ENCODE measurements at regions not wholly inside any gene's neighbourhood (a gene's known extent, or its start where the extent isn't known, plus 50 kb on each side); places are given as distances from the start of the nearest gene placed in this dataset.

DNA sequence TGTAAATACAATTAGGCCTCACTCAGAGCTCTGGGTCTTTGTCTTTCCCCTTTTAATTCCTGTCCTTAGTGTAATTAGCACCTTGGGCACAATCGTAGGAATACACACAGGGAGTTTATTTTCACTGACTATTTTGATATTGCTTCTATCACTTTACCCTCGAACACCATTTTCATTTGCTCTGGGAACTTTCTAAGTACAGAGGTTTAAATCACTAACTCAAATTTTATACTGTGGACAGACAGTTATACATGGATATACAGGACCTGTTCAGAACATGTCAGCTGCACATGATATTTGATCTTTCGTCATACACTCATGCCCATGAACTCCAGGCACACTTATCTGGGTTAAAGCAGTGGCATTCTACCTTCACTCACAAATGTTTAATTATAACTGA lies 217.8 kb upstream of the TMEM161B start:
- TF ChIP-seq EZH2 (IDR thresholded peaks at IDR 0.05; ENCODE audit: insufficient read depth, poor library complexity, severe bottlenecking): no peak
- TF ChIP-seq EZH2phosphoT487 (IDR thresholded peaks at IDR 0.05; ENCODE audit: insufficient read depth, low read depth): no peak
- no peak overlapping the region for H3K9ac ChIP-seq

DNA sequence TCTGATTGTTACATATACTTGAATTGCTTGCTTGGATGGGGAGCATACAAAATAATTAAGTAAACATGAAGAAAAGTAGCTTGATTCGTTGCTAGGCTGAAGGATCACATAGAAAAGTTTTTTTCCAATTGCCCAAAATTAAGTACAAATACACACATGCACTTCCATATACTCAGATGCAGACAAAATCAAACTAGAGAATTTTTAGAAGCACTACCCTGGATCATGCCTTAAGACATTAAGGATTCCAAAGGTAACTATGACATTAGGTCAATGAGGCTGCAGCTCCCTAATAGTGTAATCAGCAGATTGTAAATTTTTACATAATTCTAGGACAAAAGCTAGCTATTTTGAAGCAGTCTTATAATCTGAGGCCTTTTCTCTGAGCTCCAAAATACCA lies 216.9 kb upstream of the TMEM161B start:
- Histone ChIP-seq H3K9me3 (ENCODE audit: low read depth) (no peaks in the 10 kb centered on the region), H3F3A (ENCODE audit: insufficient read depth) (no peaks in the 10 kb centered on the region), H3K4me1 (ENCODE audit: insufficient read depth) (no peaks in the 10 kb centered on the region), H4K20me1 (ENCODE audit: insufficient read depth) (no peaks in the 10 kb centered on the region), H2AFZ (no peak overlapping the region), H3K4me3 (no peak overlapping the region), H3K27ac (no peak overlapping the region), H3K9ac (no peak overlapping the region), H3K4me2 (ENCODE audit: unreplicated experiment) (no peak overlapping the region), H3K79me2 (ENCODE audit: insufficient read depth) (no peaks in the 10 kb centered on the region), H3K36me3 (ENCODE audit: low read depth) (no peaks in the 10 kb centered on the region), H3K9me2 (ENCODE audit: insufficient read depth) (no peaks in the 10 kb centered on the region), H3K27me3 (replicated peaks; ENCODE audit: insufficient read depth) (no peaks in the 10 kb centered on the region)
- in situ Hi-C loops (cut with MboI): no loop called here
- no peak for DNase-seq
- TF ChIP-seq EZH2phosphoT487 (IDR thresholded peaks at IDR 0.05; ENCODE audit: insufficient read depth, low read depth) (no peak), EZH2 (IDR thresholded peaks at IDR 0.05; ENCODE audit: insufficient read depth, poor library complexity, severe bottlenecking) (no peak)
- 10 to 22% methylated on average over 1 of the region's 1 CpG for WGBS, 2 experiments (ENCODE audit: low coverage in 1 of 2, low lambda C conversion rate in 2 of 2, missing lambda C conversion rate in 2 of 2)

More for the DNA sequence above, 217.8 kb upstream of the TMEM161B start:
- Histone ChIP-seq H3K9me3 (ENCODE audit: low read depth) (no peaks in the 10 kb centered on the region), H3K4me2 (ENCODE audit: unreplicated experiment) (no peak overlapping the region), H3K36me3 (ENCODE audit: low read depth) (no peaks in the 10 kb centered on the region), H3K79me2 (ENCODE audit: insufficient read depth) (no peaks in the 10 kb centered on the region), H3K4me1 (ENCODE audit: insufficient read depth) (no peaks in the 10 kb centered on the region), H3K4me3 (no peak overlapping the region), H2AFZ (no peak overlapping the region), H3F3A (ENCODE audit: insufficient read depth) (no peaks in the 10 kb centered on the region), H3K9me2 (ENCODE audit: insufficient read depth) (no peaks in the 10 kb centered on the region), H3K27me3 (replicated peaks; ENCODE audit: insufficient read depth) (no peaks in the 10 kb centered on the region), H4K20me1 (ENCODE audit: insufficient read depth) (no peaks in the 10 kb centered on the region), H3K27ac (no peak overlapping the region)
- no peak for DNase-seq
- 25 to 33% methylated on average over 3 of the region's 3 CpGs for WGBS, 2 experiments (ENCODE audit: low coverage in 1 of 2, low lambda C conversion rate in 2 of 2, missing lambda C conversion rate in 2 of 2)
- in situ Hi-C loops (cut with MboI): no loop called here

DNA sequence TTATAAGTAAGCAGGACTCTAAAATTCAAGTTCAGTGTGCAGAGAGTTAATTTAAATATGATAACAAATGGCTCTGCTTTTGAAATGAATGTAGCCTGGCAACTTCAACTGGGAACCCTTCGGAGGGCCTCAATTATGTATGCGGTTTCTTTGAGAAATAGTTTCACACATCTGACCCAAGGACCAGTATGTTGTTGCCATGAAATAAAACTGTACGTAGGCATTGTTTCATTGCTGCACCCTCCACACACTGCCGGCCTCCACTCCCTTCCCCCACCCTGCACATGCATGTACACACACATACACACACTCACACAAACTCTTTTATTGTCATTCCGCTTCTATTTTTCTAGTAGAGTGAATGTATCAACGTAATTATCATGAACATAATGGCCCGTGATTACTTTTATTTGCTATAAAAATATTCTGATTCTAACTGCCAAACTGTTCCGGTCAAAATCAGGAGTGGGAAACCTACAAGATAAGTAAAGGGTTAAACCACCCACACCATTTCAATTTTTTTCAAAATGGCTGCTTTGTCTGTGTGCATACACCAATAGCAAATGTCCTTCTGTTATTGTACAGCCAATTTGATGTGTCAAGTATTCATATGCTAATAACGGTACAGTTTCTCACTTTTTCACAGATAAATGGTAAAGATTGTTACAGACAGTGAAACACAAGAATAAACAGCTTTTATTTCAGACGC lies 215.5 kb upstream of the TMEM161B start:
- TF ChIP-seq EZH2phosphoT487 (IDR thresholded peaks at IDR 0.05; ENCODE audit: insufficient read depth, low read depth) (no peak), EZH2 (IDR thresholded peaks at IDR 0.05; ENCODE audit: insufficient read depth, poor library complexity, severe bottlenecking) (no peak)
- Histone ChIP-seq H3K27ac (no peak overlapping the region), H3K9me2 (ENCODE audit: insufficient read depth) (no peaks in the 10 kb centered on the region), H3F3A (ENCODE audit: insufficient read depth) (no peaks in the 10 kb centered on the region), H3K27me3 (replicated peaks; ENCODE audit: insufficient read depth) (no peaks in the 10 kb centered on the region), H3K4me1 (ENCODE audit: insufficient read depth) (no peaks in the 10 kb centered on the region), H3K9me3 (ENCODE audit: low read depth) (no peaks in the 10 kb centered on the region), H2AFZ (no peak overlapping the region), H4K20me1 (ENCODE audit: insufficient read depth) (no peaks in the 10 kb centered on the region), H3K9ac (no peak overlapping the region), H3K4me2 (ENCODE audit: unreplicated experiment) (no peak overlapping the region), H3K36me3 (ENCODE audit: low read depth) (no peaks in the 10 kb centered on the region), H3K79me2 (ENCODE audit: insufficient read depth) (no peaks in the 10 kb centered on the region), H3K4me3 (no peak overlapping the region)
- in situ Hi-C loops (cut with MboI): no loop called here
- whole genome bisulfite sequencing, 2 experiments (ENCODE audit: low coverage in 1 of 2, low lambda C conversion rate in 2 of 2, missing lambda C conversion rate in 2 of 2): 51 to 52% methylated on average over 10 of the region's 10 CpGs
- no peak for DNase-seq

DNA sequence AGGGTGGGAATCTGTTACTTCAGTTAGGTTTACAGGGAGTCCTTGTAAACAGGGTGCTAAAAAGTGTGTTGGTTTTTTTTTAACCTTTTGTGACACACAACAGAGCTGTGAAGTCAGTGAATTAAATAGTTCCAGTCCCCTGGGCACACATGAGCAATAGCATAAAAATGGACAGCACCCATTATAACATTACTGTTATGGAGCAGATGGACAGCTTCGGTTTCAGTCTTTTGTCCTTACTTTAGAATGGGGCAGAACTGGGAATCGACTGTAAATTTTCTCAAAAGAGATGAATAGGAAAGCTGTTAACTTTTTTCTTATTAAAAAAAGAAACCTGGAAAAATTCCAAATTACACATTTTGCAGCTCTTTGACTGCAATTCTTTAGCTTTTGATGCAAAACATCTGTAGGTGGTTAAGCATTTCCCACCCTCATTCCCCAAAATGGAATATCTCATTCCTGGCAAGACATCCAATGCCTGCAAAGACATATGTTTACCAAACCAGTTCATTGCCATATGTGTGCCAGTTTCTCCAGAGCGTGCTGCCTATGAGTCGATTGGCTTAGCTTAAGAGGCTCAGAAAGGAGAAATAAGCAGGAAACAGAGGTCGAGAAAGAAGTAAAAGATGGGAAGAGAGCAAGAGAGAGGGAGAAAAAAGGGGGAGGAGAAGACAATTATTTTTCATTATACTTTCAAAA lies 212.3 kb upstream of the TMEM161B start:
- H2AFZ ChIP-seq: no peak overlapping the region
- H3K36me3 ChIP-seq (ENCODE audit: low read depth): no peaks in the 10 kb centered on the region
- no peaks in the 10 kb centered on the region for H3K27me3 ChIP-seq (replicated peaks; ENCODE audit: insufficient read depth)
- no peak overlapping the region for H3K4me2 ChIP-seq (ENCODE audit: unreplicated experiment)
- no peaks in the 10 kb centered on the region for H3F3A ChIP-seq (ENCODE audit: insufficient read depth)
- no peaks in the 10 kb centered on the region for H3K4me1 ChIP-seq (ENCODE audit: insufficient read depth)
- 3 to 4% methylated on average over 5 of the region's 5 CpGs for WGBS, 2 experiments (ENCODE audit: low coverage in 1 of 2, low lambda C conversion rate in 2 of 2, missing lambda C conversion rate in 2 of 2)
- H3K27ac ChIP-seq: no peak overlapping the region
- no peaks in the 10 kb centered on the region; the same call in 1 of the 2 replicates for H3K9me2 ChIP-seq (ENCODE audit: insufficient read depth)
- in situ Hi-C loops (cut with MboI): no loop called here
- H3K79me2 ChIP-seq (ENCODE audit: insufficient read depth): no peaks in the 10 kb centered on the region
- DNase-seq: peak; percentile 15
- no peak for TF ChIP-seq EZH2 (IDR thresholded peaks at IDR 0.05; ENCODE audit: insufficient read depth, poor library complexity, severe bottlenecking)
- TF ChIP-seq EZH2phosphoT487 (IDR thresholded peaks at IDR 0.05; ENCODE audit: insufficient read depth, low read depth): no peak
- H3K9ac ChIP-seq: no peak overlapping the region
- H3K4me3 ChIP-seq: no peak overlapping the region
- no peaks in the 10 kb centered on the region for H3K9me3 ChIP-seq (ENCODE audit: low read depth)
- no peaks in the 10 kb centered on the region for H4K20me1 ChIP-seq (ENCODE audit: insufficient read depth)
